Type B pancreatic cell (in vitro differentiated cells): ENCODE measurements at regions not wholly inside any gene's neighbourhood (a gene's known extent, or its start where the extent isn't known, plus 50 kb on each side); places are given as distances from the start of the nearest gene placed in this dataset.
A peak's percentile ranks its signal among the peaks of the same experiment; 100 is the strongest.

Experiments
- DNase-seq: peaks from one replicate; pipeline ENCODE4 v3.0.0; 2021; ENCODE audit warnings: mixed read lengths; ENCODE audit not compliant: unreplicated experiment; ENCODE audit errors: extremely low spot score
- H3K27ac Mint-ChIP-seq: 2 replicates; pipeline ENCODE4 v1.8.0; 2021; ENCODE audit warnings: mild to moderate bottlenecking, mixed read lengths
- H3K27me3 Mint-ChIP-seq: 2 replicates; pipeline ENCODE4 v1.8.0; 2021; ENCODE audit warnings: mixed read lengths
- H3K36me3 Mint-ChIP-seq: 2 replicates; pipeline ENCODE4 v1.8.0; 2021; ENCODE audit warnings: mixed read lengths
- H3K4me1 Mint-ChIP-seq: one replicate; pipeline ENCODE4 v1.8.0; 2021; ENCODE audit warnings: mixed read lengths; ENCODE audit not compliant: unreplicated experiment
- H3K4me3 Mint-ChIP-seq: 2 replicates; pipeline ENCODE4 v1.8.0; 2021; ENCODE audit warnings: mild to moderate bottlenecking, mixed read lengths
- H3K9me3 Mint-ChIP-seq: 2 replicates; pipeline ENCODE4 v1.8.0; 2021; ENCODE audit warnings: mixed read lengths
- TF ChIP-seq, protein P1 (sequence below): fragments of 200-600 bp; sonication (generic); conservative IDR thresholded peaks from 2 replicates; pipeline ENCODE4 v1.5.0; 2021; ENCODE audit warnings: antibody characterized with exemption, mild to moderate bottlenecking

GRCh38 chr13:111534751-111535522, 214.5 kb downstream of the TEX29 start:
- Mint-ChIP-seq H3K9me3 (no peaks in the 10 kb centered on the region), H3K27ac (no peak overlapping the region), H3K4me3 (peak overlapping the region; percentile 36), H3K4me1 (peaks cover 5% of the 10 kb centered on the region), H3K27me3 (peaks cover 91% of the 10 kb centered on the region), H3K36me3 (no peaks in the 10 kb centered on the region)
- peak; percentile 63 for DNase-seq
- TF ChIP-seq, protein P1, sequence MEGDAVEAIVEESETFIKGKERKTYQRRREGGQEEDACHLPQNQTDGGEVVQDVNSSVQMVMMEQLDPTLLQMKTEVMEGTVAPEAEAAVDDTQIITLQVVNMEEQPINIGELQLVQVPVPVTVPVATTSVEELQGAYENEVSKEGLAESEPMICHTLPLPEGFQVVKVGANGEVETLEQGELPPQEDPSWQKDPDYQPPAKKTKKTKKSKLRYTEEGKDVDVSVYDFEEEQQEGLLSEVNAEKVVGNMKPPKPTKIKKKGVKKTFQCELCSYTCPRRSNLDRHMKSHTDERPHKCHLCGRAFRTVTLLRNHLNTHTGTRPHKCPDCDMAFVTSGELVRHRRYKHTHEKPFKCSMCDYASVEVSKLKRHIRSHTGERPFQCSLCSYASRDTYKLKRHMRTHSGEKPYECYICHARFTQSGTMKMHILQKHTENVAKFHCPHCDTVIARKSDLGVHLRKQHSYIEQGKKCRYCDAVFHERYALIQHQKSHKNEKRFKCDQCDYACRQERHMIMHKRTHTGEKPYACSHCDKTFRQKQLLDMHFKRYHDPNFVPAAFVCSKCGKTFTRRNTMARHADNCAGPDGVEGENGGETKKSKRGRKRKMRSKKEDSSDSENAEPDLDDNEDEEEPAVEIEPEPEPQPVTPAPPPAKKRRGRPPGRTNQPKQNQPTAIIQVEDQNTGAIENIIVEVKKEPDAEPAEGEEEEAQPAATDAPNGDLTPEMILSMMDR, result no peak

DNA sequence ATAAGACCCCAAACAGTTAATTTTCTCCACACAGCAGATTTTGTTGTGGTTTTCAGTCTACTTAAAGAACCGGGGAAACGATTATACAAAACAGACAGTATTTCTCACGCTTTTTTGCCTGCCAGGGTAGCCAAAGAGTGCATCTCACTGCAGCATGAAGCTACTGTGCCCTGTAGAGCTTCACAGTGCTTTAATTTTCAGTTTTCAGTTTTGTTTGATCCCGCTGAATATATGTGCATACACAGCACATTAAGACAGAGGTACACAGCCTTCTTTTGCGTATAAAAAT, 215.0 kb downstream of the TEX29 start:
- peaks cover 5% of the 10 kb centered on the region for H3K4me1 Mint-ChIP-seq
- TF ChIP-seq, protein P1, result no peak
- no peak overlapping the region for H3K4me3 Mint-ChIP-seq

DNA sequence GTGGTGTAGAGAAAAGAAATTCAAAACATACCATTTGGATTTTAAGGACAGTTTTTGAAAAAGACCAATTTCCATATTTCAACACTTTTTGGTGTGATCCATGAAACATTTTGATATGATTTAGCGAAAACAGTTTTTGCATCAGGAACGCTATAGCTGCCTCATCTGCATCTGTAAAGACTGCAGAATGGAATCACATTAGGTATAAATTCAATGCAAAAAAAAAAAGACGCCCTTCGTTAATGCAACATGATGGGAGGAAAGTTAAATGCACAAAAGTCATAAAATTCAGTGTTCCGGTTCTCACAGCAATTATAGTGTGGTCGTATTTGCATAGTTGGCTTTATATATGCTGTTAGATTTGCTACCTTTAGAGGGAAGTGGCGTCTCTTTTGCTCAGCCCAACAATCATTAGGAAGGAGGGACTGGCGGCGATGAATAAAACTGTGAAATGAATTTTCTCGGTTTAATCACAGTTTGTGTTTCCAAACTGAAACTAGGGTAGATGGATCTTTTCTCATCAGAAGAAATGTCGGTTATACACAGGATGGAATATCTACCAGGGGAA, 215.7 kb downstream of the TEX29 start:
- H3K4me3 Mint-ChIP-seq, result no peak overlapping the region
- TF ChIP-seq, protein P1, result no peak
- peaks cover 94% of the 10 kb centered on the region for H3K27me3 Mint-ChIP-seq
- no peak for DNase-seq
- no peaks in the 10 kb centered on the region for H3K9me3 Mint-ChIP-seq
- no peaks in the 10 kb centered on the region for H3K36me3 Mint-ChIP-seq
- no peak overlapping the region for H3K27ac Mint-ChIP-seq
- H3K4me1 Mint-ChIP-seq, result peaks cover 5% of the 10 kb centered on the region

More for the DNA sequence above, 215.0 kb downstream of the TEX29 start:
- H3K27me3 Mint-ChIP-seq, result peaks cover 94% of the 10 kb centered on the region
- H3K9me3 Mint-ChIP-seq, result no peaks in the 10 kb centered on the region
- H3K36me3 Mint-ChIP-seq, result no peaks in the 10 kb centered on the region
- no peak overlapping the region for H3K27ac Mint-ChIP-seq
- no peak for DNase-seq

- Mint-ChIP-seq H3K27me3 (peaks cover 90% of the 10 kb centered on the region), H3K4me3 (no peak overlapping the region), H3K4me1 (no peaks in the 10 kb centered on the region), H3K36me3 (no peaks in the 10 kb centered on the region), H3K27ac (no peak overlapping the region), H3K9me3 (no peaks in the 10 kb centered on the region)
- TF ChIP-seq, protein P1, result no peak
- peak; percentile 50 for DNase-seq
These were observed 216.8 kb downstream of the TEX29 start for GRCh38 chr13:111537115-111537728.

GRCh38 chr13:111537843-111538499, 217.5 kb downstream of the TEX29 start:
- H3K4me1 Mint-ChIP-seq, result no peaks in the 10 kb centered on the region
- no peak for DNase-seq
- H3K4me3 Mint-ChIP-seq, result no peak overlapping the region
- TF ChIP-seq, protein P1, result no peak
- no peak overlapping the region for H3K27ac Mint-ChIP-seq
- H3K27me3 Mint-ChIP-seq, result peaks cover 87% of the 10 kb centered on the region
- no peaks in the 10 kb centered on the region for H3K36me3 Mint-ChIP-seq
- H3K9me3 Mint-ChIP-seq, result no peaks in the 10 kb centered on the region
